NCI-H345 treated with DMSO at 0.1 percent for 48 hours (cell line): ENCODE measurements at regions not wholly inside any gene's neighbourhood (a gene's known extent, or its start where the extent isn't known, plus 50 kb on each side); places are given as distances from the start of the nearest gene placed in this dataset.
"Not testable (repeated sequence)": the region's sequence is repeated elsewhere in the genome, so short reads cannot be mapped to it uniquely, and the experiment has no call there.

Source experiments
- DNase-seq: peaks from one replicate; lab custom pipeline; 2025; ENCODE audit not compliant: unreplicated experiment; lab: John Stamatoyannopoulos, UW

DNA sequence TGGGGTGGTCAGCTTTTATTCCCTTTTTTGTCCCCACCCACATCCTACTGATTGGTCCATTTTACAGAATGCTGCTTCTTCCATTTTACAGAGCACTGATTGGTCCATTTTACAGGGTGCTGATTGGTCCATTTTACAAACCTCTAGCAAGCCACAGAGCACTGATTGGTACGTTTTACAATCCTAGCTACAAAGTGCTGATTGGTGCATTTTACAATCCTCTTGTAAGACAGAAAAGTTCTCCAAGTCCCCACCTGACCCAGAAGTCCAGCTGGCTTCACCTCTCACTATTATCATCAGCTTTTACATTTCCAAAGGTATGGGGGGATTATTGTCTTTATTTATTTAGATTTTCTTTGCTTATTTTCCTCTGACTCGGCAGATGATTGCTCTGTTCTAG lies 390.4 kb upstream of the STXBP6 start:
- not testable (repeated sequence) for DNase-seq

GRCh38 chr14:25436906-25437305 lies 387.0 kb upstream of the STXBP6 start:
- no peak for DNase-seq

GRCh38 chr14:25436288-25436875 lies 386.4 kb upstream of the STXBP6 start:
- no peak for DNase-seq

GRCh38 chr14:25431211-25432076 lies 381.5 kb upstream of the STXBP6 start:
- no peak for DNase-seq

DNA sequence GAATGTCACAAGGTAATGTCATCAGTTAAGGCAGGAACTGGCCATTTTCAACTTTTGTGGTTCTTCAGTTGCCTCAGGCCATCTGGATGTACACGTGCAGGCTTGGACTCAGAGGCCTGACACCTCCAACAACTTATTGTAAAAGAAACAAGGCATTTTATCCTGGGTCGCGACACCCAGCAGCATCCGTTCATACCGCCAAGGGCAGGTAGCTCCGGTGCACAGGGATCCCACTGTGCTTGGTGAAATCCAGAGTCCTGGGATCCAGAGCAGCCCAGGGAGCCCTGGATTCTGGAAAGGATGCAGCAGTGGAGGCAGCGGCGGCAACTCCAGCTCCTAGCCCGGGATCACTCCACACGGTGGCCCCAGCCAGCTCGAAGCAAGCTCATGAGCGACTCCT lies 380.9 kb upstream of the STXBP6 start:
- DNase-seq: no peak

DNA sequence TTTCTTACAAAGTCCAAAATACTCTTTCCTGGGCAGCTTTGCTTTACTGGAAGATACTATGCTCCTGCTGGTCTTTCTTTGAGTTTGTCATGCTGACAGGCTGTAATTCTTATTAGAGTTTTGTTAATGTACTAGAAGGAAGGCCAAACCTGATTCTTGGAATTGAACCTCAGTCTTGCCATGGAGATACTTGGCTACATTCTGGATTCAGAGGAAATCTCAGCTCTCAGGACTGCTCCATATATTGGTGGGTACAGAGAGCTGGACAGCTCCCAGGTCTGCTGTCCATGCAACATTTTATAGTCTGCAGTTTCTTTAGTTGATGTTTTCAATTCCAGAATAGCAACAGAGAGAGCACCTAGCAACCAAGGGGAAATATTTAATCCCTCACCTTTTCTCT lies 363.1 kb upstream of the STXBP6 start:
- DNase-seq: no peak

- peak; percentile 20 for DNase-seq
Measured at GRCh38 chr14:25411781-25412757, 362.1 kb upstream of the STXBP6 start.

- peak; percentile 40 for DNase-seq
Measured at GRCh38 chr14:25406818-25407217, 356.9 kb upstream of the STXBP6 start.

GRCh38 chr14:25400607-25401206 lies 350.8 kb upstream of the STXBP6 start:
- DNase-seq: peak; percentile 36

- DNase-seq: no peak
Measured at GRCh38 chr14:25396128-25396527, 346.2 kb upstream of the STXBP6 start.

GRCh38 chr14:25394791-25395391 lies 344.9 kb upstream of the STXBP6 start:
- DNase-seq: no peak

- no peak for DNase-seq
Measured at GRCh38 chr14:25394356-25394755, 344.4 kb upstream of the STXBP6 start.

- no peak for DNase-seq
Measured at GRCh38 chr14:25389948-25390347, 340.0 kb upstream of the STXBP6 start.

DNA sequence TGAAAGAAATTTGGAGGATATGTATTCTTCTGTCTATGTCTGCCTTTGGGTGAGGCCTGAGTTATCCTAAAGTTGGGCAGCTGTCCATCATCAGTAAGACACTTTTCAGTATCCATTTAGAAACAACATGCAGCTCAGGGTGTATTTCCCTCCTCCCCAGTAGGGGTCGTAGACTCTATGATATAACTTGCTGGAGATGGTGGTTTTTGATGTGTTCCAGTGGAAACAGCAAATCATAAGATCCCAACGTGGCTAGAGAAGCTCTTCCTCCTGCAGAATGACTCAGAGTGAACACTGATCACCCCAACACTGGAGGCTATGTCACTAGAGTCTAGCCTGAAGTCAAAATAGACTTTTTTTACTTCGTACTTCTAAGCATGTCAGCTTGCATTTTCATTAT lies 331.6 kb upstream of the STXBP6 start:
- DNase-seq: no peak

DNA sequence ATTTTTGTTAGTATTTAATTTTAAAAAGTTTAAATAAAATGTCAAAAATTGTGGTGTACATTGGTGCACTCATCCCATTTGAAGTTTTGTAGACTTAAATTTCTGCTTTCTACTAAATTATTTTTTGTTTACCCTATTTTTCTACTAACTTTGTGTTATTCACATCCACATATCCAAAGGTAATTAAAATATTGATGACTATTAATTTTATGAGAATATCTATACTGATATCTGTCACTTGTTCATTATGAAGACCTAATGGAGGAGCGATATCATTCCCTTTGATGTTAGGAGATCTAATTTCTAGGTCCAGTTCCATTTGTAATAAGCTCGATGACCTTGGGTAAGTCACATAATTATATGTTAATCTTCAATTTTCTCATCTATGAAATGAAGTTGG lies 325.7 kb upstream of the STXBP6 start:
- DNase-seq: no peak

- DNase-seq: no peak
Measured at GRCh38 chr14:25371068-25371467, 321.1 kb upstream of the STXBP6 start.

DNA sequence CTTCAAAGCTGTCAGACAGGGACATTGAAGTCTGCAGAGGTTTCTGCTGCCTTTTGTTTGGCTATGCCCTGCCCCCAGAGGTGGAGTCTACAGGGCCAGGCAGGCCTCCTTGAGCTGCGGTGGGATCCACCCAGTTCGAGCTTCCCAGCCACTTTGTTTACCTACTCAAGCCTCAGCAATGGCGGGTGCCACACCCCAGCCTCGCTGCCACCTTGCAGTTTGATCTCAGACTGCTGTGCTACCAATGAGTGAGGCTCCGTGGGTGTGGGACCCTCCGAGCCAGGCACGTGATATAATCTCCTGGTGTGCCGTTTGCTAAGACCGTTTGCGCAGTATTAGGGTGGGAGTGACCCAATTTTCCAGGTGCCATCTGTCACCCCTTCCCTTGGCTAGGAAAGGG lies 320.1 kb upstream of the STXBP6 start:
- DNase-seq: not testable (repeated sequence)

- DNase-seq: no peak
Measured at GRCh38 chr14:25358330-25358729, 308.4 kb upstream of the STXBP6 start.

- no peak for DNase-seq
Measured at GRCh38 chr14:25351269-25351668, 301.3 kb upstream of the STXBP6 start.

GRCh38 chr14:25350802-25351201 lies 300.9 kb upstream of the STXBP6 start:
- DNase-seq: no peak

DNA sequence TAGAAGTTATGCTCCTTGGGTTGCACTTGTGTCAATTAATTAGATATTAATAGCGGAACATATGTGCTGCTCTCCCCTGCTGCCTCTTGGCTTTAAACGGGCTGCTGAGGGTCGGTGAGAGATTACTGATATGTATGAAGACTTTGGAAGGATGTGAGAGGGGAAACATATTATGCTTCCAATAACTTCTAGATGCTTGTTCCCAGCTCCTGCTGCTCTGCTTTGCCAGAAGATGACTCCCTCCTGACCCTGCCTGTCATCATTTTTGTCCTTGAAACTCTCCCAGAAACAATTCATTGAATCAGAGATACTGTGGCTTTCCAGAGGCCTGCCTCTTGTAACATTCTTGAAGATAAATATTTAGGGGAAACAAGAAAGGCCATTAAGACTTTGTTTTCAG lies 300.1 kb upstream of the STXBP6 start:
- DNase-seq: no peak
